ENCODE measurements at regions not wholly inside any gene's neighbourhood (a gene's known extent, or its start where the extent isn't known, plus 50 kb on each side); places are given as distances from the start of the nearest gene placed in this dataset.
"Not testable (repeated sequence)": the region's sequence is repeated elsewhere in the genome, so short reads cannot be mapped to it uniquely, and the experiment has no call there.

GRCh38 chr15:28789401-28790114 lies 58.9 kb downstream of the GOLGA6L7 start:
- 55 to 68% methylated on average over 14 to 20 of the region's 32 CpGs for WGBS, 2 donors
- intact Hi-C loops (cut with DNase I; ENCODE audit: low total_unique reads); H3K4me3 ChIP-seq (ENCODE audit: low read depth, poor library complexity, severe bottlenecking): not testable (repeated sequence)
- peak in 1 of 2 donors; percentile 73 for DNase-seq (ENCODE audit: low spot score in 2 of 2)

- intact Hi-C loops (cut with DNase I; ENCODE audit: low total_unique reads); H3K4me3 ChIP-seq (ENCODE audit: low read depth, poor library complexity, severe bottlenecking); DNase-seq (ENCODE audit: low spot score in 2 of 2): not testable (repeated sequence)
- WGBS, 2 donors = 14 to 25% methylated on average over 10 to 17 of the region's 78 CpGs
Measured at GRCh38 chr15:28788649-28789400, 59.6 kb downstream of the GOLGA6L7 start.

GRCh38 chr15:28788176-28788575 lies 60.3 kb downstream of the GOLGA6L7 start:
- WGBS, 2 donors = 8 to 38% methylated on average over 1 of the region's 1 CpG

GRCh38 chr15:28786521-28786920 lies 61.9 kb downstream of the GOLGA6L7 start:
- intact Hi-C loops (cut with DNase I; ENCODE audit: low total_unique reads) = no loop called here
- H3K4me3 ChIP-seq (ENCODE audit: low read depth, poor library complexity, severe bottlenecking) = no peak overlapping the region
- TF ChIP-seq CTCF (IDR thresholded peaks at IDR 0.05) = no peak
- TF ChIP-seq POLR2A (IDR thresholded peaks at IDR 0.05) = no peak
- DNase-seq (ENCODE audit: low spot score in 2 of 2) = no peak
- 61 to 68% methylated on average over 1 of the region's 1 CpG for WGBS, 2 donors

More at GRCh38 chr15:28788176-28788575, 60.3 kb downstream of the GOLGA6L7 start:
- intact Hi-C loops (cut with DNase I; ENCODE audit: low total_unique reads); H3K4me3 ChIP-seq (ENCODE audit: low read depth, poor library complexity, severe bottlenecking); DNase-seq (ENCODE audit: low spot score in 2 of 2): not testable (repeated sequence)

- whole genome bisulfite sequencing, 2 donors = 95% methylated on average over 39 of the region's 39 CpGs
- H3K4me3 ChIP-seq (ENCODE audit: low read depth, poor library complexity, severe bottlenecking); intact Hi-C loops (cut with DNase I; ENCODE audit: low total_unique reads); DNase-seq (ENCODE audit: low spot score in 2 of 2): not testable (repeated sequence)
Measured at GRCh38 chr15:28784347-28785163, 63.9 kb downstream of the GOLGA6L7 start.

- TF ChIP-seq CTCF (IDR thresholded peaks at IDR 0.05) (no peak), POLR2A (IDR thresholded peaks at IDR 0.05) (no peak)
- intact Hi-C loops (cut with DNase I; ENCODE audit: low total_unique reads) = no loop called here
- no peak for DNase-seq (ENCODE audit: low spot score in 2 of 2)
- H3K4me3 ChIP-seq (ENCODE audit: low read depth, poor library complexity, severe bottlenecking) = no peak overlapping the region
- 97% methylated on average over 20 of the region's 20 CpGs for WGBS, 2 donors
Measured at GRCh38 chr15:28783873-28784272, 64.6 kb downstream of the GOLGA6L7 start.

- intact Hi-C loops (cut with DNase I; ENCODE audit: low total_unique reads) = no loop called here
- H3K4me3 ChIP-seq (ENCODE audit: low read depth, poor library complexity, severe bottlenecking) = no peak overlapping the region
- 96 to 98% methylated on average over 20 to 21 of the region's 21 CpGs for WGBS, 2 donors
- DNase-seq (ENCODE audit: low spot score in 2 of 2) = no peak
- TF ChIP-seq CTCF (IDR thresholded peaks at IDR 0.05) (no peak), POLR2A (IDR thresholded peaks at IDR 0.05) (no peak)
Measured at GRCh38 chr15:28783466-28783865, 65.0 kb downstream of the GOLGA6L7 start.

- 84 to 87% methylated on average over 2 of the region's 2 CpGs for WGBS, 2 donors
- H3K4me3 ChIP-seq (ENCODE audit: low read depth, poor library complexity, severe bottlenecking); DNase-seq (ENCODE audit: low spot score in 2 of 2); intact Hi-C loops (cut with DNase I; ENCODE audit: low total_unique reads): not testable (repeated sequence)
Measured at GRCh38 chr15:28778397-28778796, 66.2 kb upstream of the GOLGA8M start.

- H3K4me3 ChIP-seq (ENCODE audit: low read depth, poor library complexity, severe bottlenecking); intact Hi-C loops (cut with DNase I; ENCODE audit: low total_unique reads); DNase-seq (ENCODE audit: low spot score in 2 of 2): not testable (repeated sequence)
- WGBS, 2 donors = 63 to 70% methylated on average over 3 of the region's 3 CpGs
Measured at GRCh38 chr15:28772857-28773256, 60.6 kb upstream of the GOLGA8M start.

All from lower leg skin (tissue), 4 donors.